HG03025 (cell line): ENCODE measurements at regions not wholly inside any gene's neighbourhood (a gene's known extent, or its start where the extent isn't known, plus 50 kb on each side); places are given as distances from the start of the nearest gene placed in this dataset.
A peak's percentile ranks its signal among the peaks of the same experiment; 100 is the strongest.

Source experiments
- ATAC-seq: cut with Tn5 transposase; IDR thresholded peaks from one replicate; pipeline ENCODE4 v1.9.1; 2021; ENCODE audit warnings: mild to moderate bottlenecking, moderate library complexity; ENCODE audit not compliant: unreplicated experiment, low FRiP score

GRCh38 chr10:3631701-3632330 lies 153.2 kb downstream of the KLF6 start:
- ATAC-seq, result no peak

- ATAC-seq, result no peak
Observed at GRCh38 chr10:3631291-3631690, 153.7 kb downstream of the KLF6 start.

GRCh38 chr10:3625959-3626751 lies 158.9 kb downstream of the KLF6 start:
- ATAC-seq, result no peak

DNA sequence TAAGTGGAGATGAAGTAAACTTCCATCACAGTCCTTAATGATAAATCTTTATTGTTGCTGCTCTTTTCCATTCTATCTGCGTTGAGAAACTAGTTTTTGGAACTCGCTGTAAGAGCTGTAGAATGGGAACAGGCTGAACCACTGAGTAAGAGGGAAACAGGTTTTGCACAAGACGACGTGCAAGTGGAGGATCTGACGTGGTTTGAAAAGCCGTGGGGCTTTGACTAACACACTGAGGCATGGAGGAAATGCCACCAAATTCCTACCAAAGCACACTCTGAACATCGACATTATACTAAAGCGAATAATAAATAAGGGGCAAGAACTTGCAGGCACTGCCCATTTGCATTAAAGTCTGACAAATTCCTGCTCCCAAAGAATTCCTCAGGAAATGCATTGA lies 160.6 kb downstream of the KLF6 start:
- ATAC-seq, result no peak

DNA sequence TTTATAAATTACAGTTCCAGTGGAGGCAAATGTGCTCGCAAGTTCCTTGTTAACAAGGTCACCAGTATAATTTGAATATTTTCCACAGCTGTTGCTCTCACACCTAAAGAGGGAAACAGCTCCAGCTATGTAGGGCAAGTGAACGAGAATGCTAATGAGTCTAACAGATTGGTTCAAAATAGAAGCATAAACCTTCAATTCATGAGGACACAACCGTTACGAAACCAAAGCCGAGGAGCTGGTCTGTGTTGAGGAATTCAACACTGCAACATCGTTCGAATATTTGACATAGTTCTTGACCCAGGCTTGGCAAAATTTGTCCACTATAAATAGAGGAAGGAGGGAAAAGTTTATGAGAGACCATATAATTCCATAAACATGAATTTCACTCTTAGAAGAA lies 161.3 kb downstream of the KLF6 start:
- peak; percentile 54 for ATAC-seq

- ATAC-seq, result peak; percentile 29
Observed at GRCh38 chr10:3622845-3623621, 162.0 kb downstream of the KLF6 start.

GRCh38 chr10:3622427-3622826 lies 162.6 kb downstream of the KLF6 start:
- no peak for ATAC-seq

DNA sequence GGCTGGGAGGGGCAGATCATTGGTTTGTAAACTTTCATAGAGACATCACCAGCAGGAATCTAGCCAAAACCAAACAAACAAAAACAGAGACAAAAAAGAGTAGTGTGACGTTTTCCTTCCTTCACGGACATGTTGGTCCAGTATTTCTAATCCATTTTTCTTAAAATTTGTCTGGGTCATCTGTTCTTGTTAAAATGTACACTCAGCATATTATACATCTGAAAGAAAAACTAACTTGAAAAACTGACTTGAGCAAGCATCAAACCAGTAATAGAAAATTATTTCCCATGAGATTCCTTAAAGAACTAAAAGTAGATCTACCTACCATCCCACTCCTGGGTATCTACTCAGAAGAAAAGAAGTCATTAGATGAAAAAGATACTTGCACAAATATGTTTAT lies 164.2 kb downstream of the KLF6 start:
- ATAC-seq, result no peak

DNA sequence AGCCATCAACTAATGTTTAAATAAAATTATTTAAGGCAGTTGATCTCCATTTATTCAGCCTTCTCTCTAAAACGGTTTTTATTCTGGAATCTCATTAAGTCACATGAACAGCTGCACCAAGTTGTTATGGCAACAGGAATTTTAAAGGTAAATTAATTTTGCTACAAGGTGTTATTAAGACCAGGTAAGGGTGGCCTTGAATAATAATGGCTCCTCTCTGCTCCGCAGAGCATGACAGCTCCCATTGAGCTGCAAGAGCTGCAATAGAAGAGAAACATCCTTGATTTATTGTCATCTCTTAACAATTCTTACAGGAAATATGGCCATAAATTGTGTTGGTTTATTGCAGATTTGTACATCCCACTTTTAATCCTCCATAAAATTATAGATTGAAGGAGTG lies 165.8 kb downstream of the KLF6 start:
- ATAC-seq, result no peak

- ATAC-seq, result no peak
Observed at GRCh38 chr10:3616880-3617279, 168.1 kb downstream of the KLF6 start.

DNA sequence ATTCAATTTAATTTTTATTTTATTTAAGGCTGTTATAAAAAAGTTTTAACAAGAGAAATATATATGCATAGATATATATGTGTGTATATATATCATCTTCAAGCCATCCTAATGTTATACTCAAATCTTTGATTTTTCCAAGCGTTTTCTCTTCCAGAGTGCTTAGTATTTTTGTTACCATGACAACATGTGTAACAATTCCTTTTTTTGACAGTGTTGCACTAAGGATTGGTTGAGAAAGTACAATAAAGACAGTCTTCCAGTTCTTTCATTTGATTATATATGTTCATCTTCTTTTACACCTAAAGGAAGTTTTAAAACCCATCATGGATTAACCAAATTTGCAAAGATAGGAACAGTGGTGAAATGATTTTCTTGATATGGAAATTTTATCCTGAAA lies 171.7 kb downstream of the KLF6 start:
- no peak for ATAC-seq

DNA sequence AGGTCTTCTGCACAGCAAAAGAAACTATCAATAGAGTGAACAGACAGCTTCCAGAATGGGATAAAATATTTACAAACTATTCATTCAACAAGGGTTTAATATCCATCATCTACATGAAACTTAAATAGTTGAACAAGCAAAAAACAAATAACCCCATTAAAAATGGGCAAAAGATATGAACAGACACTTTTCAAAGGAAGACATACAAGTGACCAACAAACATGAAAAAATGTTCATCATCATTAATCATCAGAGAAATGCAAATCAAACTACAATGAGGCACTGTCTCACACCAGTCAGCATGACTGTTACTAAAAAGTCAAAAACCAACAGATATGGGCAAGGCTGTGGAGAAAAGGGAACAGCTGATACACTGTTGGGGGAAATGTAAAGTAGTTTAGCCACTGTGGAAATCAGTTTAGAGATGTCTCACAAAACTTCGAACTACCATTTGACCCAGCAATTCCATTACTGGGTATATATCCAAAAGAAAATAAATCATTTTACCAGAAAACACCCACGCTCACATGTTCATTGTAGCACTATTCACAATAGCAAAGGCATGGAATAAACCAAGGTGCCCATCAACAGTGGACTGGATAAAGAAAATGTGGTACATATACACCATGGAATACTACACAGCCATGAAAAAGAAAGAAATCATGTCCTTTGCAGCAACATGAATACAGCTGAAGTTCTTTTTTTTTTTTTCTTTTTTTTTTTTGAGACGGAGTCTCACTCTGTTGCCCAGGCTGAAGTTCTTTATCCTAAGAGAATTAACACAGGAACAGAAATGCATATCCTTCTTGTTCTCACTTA lies 172.6 kb downstream of the KLF6 start:
- ATAC-seq, result no peak

DNA sequence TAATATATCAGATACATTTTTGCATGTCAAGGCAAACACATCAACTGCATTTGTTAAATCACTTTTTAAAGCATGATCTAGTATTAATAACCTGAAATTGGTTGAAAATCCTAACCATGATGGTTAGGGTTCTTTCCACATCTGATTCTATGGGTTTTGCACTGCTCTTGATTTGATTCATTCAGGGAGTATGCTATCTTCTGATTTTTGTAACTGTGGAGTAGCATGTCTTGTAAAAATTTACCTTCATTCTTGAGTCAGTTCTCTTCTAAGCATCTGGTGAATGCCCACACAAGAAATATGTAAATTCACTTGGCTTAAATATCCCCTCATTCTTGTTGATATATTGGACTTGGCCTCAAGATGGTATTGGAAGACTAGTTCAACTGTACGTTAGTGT lies 178.7 kb downstream of the KLF6 start:
- ATAC-seq, result no peak

DNA sequence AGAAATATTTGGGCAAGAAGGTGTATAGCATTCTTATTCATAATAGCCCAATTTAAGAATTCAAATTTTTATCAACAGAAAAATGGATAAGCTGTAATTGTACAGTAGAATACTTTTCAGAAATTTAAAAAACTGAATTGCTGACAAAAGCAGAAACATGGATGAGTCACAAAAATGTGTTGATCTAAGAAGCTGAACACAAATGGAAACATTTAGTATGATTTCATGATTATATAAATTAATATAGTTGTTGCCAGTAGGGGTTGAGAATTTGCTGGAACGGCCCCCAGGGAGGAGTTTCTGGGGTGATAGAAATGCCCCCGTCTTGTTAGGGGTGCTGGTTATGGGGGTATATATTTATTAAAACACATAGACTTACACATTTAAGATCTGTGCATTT lies 179.1 kb downstream of the KLF6 start:
- no peak for ATAC-seq

DNA sequence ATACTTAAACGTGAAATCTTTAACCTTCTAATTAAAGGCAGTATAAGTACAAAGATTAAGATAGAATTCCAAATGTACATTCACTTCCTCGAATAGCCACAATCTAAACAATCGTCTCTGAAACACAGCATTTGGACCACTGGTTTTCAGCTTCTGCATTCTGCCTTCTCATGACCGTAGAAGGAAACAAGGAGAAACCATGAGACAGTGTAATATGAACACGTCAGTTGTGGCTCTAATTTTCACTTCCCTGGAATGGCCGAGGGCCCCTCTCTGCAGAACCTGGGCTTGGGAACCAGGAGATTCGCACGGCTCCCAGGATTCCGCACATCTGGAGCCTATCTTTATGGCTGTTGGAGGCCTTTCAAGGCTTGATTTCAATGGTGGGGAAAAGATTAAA lies 189.3 kb downstream of the KLF6 start:
- no peak for ATAC-seq

GRCh38 chr10:3593611-3594010 lies 191.4 kb downstream of the KLF6 start:
- ATAC-seq, result no peak

DNA sequence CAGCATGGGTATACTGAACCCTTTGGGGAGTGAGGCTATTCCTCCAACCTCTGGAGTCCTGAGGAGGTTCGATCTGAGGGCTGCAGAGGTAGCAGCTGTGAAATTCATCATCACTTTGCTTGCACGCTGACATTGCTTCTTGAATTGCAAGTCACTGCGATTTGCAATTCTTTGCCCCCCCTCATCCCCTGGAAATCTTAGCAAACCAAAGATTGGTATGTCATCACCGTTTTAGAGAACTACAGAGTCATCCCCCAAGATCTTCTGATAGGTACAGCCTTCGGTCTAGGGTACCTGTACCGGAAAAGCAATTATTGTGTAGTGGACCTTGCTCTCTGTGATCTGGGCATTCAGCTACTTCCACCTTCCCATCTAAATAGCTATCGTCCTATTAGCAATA lies 192.6 kb downstream of the KLF6 start:
- ATAC-seq, result no peak

- ATAC-seq, result no peak
Observed at GRCh38 chr10:3588816-3589215, 196.2 kb downstream of the KLF6 start.

- ATAC-seq, result no peak
Observed at GRCh38 chr10:3588346-3588745, 196.7 kb downstream of the KLF6 start.

GRCh38 chr10:3584926-3585784 lies 199.9 kb downstream of the KLF6 start:
- no peak for ATAC-seq
